HG03060 (cell line): ENCODE measurements at regions not wholly inside any gene's neighbourhood (a gene's known extent, or its start where the extent isn't known, plus 50 kb on each side); places are given as distances from the start of the nearest gene placed in this dataset.
"Not testable (repeated sequence)": the region's sequence is repeated elsewhere in the genome, so short reads cannot be mapped to it uniquely, and the experiment has no call there.

ENCODE experiments used
- ATAC-seq: cut with Tn5 transposase; IDR thresholded peaks from one replicate; pipeline ENCODE4 v1.9.1; 2021; ENCODE audit warnings: low read depth, moderate number of reproducible peaks; ENCODE audit not compliant: unreplicated experiment

DNA sequence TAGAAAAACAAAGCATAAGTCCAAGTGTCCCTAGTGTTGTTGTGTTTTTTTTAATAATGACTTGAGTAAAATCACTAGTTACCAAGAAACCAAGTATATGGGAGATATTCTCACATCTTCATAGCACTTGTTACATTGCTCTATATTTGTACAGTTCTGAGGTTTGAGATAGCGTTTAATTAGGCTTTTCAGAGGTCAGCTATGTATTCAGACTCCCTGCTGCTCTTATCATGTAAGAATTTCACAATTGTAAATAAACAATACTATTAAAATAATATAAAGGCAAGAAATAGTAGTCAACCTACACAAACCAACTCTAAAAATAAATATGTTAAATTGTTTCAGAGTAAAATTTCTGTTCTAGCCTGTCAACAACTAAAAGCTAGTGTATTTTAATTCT is 761.9 kb upstream of the FAM174A start:
- ATAC-seq = no peak

DNA sequence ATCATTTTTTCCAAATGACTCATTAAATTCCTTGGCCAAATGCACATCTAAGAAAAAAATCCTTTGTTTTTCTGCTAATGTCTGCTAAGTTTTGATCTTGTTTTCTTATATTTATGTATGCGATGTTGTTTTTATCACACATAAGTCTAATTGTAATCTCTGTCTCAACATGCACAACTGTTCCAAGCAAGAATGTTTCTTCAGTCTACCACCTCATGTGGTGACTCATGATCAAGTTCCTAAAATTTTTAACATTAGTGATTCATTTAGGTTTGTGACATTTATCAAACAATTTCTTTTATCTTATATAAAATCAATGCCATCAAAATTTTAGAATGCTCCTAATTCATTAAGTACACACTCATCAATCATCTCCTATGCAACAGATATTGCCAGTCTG is 763.9 kb upstream of the FAM174A start:
- ATAC-seq = no peak

DNA sequence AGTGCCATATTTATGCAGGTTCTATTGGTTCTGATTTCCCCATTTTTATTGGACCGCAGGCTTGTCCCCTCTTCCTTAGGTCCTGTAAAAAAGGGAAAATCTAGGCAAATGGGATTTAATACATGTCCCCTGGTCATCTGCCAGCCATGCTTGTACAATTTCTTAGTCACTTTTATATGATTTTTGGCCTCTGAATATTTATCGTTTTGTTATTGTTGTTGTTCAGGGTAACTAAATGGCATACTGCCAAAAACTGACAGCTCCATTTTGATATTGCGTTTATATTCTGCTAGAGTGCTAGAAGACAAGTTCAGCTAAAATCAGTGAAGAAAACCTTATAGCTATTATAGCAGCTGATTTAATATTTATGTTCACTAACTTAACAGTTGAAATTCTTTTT is 770.2 kb upstream of the FAM174A start:
- ATAC-seq = no peak

DNA sequence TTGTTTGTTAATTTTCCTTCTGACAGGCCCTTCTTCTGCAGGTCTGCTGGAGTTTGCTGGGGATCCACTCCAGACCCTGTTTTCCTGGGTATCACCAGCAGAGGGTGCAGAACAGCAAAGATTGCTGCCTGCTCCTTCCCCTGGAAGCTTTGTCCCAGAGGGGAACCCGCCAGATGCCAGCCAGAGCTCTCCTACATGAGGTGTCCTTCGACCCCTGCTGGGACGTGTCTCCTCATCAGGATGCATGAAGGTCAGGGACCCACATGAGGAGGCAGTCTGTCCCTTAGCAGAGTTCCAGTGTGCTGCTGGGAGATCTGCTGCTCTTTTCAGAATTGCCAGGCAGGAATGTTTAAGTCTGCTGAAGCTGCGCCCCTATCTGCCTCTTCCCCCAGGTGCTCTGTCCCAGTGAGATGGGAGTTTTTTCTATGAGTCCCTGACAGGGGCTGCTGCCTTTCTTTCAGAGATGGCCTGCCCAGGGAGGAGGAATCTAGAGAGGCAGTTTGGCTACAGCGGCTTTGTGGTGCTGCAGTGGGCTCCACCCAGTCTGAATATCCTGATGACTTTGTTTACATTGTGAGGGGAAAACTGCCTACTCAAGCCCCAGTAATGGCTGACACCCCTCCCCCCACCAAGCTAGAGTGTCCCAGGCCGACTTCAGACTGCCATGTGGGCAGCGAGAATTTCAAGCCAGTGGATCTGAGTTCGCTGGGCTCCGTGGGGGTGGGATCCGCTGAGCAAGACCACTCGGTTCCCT is 772.0 kb upstream of the FAM174A start:
- ATAC-seq = no peak

DNA sequence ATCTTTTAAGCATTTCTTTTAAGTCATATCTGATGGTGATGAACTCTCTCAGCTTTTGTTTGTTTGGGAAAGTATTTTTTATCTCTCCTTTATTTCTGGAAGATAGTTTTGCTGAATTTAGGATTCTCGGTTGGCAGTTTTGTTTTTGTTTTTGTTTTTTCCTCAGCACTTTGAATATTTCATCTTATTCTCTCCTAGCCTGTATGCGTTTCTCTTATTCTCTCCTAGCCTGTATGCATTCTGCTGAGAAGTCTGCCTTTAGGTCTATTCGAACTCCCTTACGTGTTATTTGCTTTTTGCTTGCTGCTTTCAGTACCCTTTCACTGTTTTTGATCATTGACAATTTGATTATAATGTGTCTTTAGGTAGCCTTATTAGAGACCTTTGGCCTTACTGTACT is 787.8 kb upstream of the FAM174A start:
- no peak for ATAC-seq

DNA sequence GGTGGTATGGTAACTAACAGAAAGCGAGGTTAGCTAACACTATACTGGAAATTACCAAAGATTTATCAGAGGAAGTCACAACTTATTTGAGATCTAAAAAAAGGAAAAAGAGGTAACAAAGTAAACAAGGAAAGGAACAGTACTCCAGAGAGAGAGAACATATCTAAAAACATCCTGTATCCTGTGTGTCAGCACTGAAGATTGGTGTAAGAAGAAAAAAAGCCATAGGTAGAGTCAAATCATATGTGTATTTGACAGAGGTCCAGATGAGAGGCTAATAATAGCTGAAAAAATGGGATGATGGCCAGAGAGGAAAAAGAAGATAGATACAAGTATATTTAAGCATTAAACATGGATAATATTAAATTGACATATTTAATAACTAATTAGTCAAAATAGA is 802.0 kb upstream of the FAM174A start:
- ATAC-seq = not testable (repeated sequence)

DNA sequence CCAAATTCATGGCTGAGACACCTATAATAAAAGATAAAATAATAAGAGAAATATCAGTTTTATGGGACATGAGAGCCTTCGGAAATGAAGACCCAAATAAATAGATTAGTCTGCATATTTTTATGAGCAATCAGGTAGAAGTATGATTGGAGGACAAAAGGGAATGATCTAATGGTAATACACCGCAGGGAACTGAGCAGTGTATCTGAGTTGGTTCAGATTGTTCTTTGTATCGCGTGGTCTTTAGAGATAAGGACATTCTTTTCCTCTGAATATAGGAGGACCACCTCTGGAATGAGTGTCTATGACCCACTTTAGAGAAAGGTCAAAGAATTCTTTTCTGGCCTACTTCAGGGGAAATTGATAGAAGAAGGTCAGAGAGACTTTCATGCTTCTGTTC is 801.8 kb upstream of the CHD1 start:
- not testable (repeated sequence) for ATAC-seq

DNA sequence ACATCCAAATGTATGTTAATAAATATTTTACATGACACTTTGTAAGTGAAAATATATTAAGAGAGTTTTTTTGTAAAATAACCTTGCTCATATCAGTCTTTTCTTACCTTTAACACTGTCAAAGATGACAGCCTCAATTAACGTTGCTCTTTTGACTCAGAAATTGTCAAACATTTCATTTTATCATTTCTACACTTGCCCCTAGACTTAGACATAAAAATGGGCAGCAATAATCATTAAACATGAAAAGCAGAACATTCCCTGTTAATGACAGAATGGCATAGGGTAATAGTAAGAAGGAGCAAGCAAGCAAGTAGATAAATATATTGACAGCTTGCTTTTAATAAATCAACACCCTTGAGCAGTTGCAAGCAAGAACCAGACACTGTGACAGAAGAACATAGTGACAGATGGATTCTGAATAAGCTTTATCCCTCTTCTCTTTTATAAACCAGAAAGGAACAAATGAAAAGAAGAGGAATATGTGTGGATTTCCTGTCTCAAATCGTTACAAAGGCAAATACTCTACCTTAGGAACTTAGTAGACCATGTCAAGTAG is 796.0 kb upstream of the CHD1 start:
- ATAC-seq = no peak

DNA sequence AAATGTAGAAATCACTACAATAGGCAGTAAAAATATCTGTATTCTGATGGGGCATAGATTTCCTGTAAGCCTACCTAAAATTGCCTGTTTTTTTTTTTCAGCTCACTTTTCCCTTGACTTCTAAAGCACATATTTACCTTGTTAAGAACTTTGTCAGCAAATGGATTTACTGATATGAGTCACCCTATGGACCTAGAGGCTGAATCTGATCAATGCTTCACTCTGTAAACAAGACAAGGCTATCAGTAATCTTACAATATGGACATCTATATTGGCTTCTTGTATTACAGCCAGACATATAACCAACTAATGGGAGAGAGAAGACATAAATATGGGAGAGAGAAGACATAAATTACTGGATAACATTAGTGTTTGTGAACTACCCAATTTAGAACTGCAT is 792.7 kb upstream of the CHD1 start:
- no peak for ATAC-seq

DNA sequence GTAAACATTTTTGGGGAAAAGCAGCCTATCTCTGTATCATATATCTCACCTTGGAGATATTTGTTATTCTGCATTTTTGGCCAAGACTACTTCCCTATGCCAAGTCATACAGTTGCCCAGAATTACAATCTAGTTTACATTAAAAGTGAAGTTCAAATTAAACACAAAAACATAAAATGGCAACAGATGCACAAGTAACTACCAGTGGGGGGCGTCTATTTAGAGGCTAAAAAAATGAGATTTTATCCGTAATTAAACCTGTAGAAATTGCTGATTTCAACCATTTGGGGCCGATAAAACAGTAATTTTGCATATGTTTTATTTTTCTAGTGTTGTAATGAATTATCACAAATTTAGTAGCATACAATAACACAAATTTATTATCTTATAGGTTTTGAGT is 787.1 kb upstream of the CHD1 start:
- no peak for ATAC-seq

DNA sequence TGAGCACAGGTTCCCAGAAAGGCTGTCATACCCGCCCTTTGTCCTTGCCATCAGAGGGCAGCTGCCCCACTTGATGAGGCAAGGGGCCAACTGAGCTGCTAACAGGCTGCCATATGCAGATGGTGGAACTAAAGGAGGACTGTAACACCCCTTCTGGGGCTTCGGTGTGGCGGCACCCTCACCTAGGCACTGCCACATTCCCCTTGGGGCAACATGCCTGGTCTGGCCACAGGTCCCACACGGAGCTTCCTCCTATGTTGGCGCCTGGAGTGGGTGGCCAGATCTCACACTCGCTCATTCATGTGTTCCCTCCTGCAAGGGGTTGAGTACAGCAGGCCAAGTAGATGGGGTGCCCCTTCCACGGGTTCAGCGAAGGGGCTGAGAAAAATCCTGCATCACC is 777.4 kb upstream of the CHD1 start:
- no peak for ATAC-seq

DNA sequence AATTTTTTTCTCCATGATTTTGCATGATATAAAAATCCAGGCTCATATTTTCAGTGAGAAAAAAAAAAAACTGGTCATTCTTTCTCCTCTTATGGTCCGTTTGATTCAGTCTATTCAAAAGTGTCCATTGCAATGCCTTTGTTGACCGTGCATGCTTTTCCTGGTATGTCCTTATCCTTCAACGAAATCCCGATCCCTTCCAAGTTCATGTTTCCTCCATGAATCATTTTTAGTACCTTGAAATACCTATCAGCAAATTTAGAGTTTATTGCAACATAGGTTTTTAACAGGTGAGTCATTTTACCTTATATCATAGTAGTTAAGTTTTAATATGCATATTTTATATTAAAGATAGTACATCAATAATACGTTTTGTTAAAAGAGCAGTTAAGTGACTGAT is 773.8 kb upstream of the CHD1 start:
- ATAC-seq = no peak

DNA sequence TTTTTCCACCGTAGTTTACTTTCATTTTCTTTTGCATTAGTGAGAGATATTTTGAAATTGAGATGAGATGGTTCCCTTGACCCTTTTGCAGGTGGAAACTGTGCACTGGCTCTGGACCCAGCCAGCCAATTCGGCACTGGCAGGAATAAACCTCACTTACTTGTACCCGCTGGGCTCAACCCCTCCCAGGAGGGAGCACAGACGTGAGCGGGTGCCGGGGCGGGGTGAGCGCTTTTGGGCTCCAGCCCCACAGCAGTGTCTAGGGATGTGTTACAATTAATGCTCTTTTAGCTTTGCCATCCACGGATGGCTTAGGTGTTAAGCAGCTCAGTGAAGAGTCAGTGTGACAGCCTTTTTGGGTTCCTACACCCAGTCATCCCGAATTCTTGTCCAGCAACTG is 766.1 kb upstream of the CHD1 start:
- ATAC-seq = no peak

DNA sequence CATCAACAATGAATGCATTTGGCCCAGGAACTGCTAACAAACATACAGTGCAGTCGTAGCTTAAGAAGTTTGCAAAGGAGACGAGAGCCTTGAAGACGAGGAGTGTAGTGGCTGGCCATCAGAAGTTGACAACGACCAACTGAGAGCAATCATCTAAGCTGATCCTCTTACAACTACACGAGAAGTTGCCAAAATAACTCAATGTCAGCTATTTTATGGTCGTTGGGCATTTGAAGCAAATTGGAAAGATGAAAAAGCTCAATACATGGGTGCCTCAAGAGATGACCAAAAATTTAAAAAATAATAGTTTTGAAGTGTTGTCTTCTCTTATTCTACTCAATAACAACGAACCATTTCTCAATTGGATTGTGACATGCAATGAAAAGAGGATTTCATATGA is 757.7 kb upstream of the CHD1 start:
- no peak for ATAC-seq

DNA sequence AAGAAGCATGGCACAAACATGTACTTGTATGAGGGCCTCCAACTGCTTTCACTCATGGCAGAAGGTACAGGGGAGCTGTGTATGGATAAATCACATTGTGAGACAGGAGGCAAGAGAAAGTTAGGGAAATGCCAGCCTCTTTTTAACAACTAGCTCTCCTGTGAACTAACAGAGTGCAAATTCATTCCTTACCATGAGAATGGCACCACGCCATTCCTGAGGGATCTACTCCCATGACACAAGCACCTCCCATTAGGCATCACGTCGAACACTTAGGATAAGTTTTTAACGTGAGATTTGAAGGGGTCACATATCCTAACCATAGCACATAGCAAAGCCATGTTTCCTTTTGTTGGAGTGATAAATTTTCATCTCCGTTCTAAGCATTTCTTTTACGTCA is 747.2 kb upstream of the CHD1 start:
- no peak for ATAC-seq

DNA sequence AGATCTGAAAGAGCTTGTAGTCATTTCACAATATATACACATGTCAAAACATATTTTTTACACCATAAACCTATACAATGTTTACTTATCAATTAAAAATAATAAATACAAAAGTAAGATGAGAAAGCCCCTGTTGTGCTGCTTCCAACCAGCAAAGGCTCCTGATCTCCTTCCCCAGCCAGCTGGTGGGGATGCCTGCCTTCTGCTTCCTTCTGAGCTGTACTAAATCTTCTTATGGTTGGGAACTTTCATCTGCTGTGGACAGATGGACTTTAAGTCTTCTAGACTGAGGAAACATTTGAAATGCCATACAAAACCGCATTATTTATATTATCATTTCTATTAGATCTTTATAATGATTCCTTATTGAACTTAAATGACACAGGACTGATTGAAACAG is 745.3 kb upstream of the CHD1 start:
- no peak for ATAC-seq

DNA sequence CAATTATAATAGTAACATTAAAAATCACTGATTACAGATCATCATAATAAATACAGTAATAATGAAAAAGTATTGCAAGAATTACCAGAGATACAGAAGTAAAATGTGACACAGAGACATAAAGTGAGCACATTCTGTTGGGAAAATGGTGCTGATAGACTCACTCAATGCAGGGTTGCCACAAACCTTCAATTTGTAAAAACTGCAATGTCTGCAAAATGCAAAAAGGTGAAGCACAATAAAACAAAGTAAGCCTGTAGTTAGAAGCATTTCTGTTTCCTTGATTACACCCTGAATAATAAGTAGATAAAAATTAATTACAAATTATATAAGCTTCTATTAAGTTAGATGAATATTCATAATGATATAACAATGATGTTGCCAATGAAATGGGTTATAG is 736.2 kb upstream of the CHD1 start:
- no peak for ATAC-seq

DNA sequence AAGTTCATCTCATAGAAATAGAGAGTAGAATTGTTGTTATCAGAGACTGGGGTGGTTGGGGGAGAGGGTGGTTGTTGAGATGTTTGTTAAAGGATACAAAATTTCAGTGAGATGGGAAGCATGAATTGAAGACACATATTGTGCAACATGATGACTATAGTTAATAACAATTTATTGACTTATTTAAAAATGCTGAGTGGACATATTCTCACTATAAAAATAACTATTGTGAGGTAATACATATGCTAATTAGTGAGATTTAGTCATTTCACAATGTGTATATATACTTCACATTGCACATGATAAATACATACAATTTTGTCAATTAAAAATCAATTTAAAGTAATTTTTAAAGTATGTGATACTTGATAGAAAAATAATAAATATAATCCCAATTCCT is 722.5 kb upstream of the CHD1 start:
- no peak for ATAC-seq

DNA sequence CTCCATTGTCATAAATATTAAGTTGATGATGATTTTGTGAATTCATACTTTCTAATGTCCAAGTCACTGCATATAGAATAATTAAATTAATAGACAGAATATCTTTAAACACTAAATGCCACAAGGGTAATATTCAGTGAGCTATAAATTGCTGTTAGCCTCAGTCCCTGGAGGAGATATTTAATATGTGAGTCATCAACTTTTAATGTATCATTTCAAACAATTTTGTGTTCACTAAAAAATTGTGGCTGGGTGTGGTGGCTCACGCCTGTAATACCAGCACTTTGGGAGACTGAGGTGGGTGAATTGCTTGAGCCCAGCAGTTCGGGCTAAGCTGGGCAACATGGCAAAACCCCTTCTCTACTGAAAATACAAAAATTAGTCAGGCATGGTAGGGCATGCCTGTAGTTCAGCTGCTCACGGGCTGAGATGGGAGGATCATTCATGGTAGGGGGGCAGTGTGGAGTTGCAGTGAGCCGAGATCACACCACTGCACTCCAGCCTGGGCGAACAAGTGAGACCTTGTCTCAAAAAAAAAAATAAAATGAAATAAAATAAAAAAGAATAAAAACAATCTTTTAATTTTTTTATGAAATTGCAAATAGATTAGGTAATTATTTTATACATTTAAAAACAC is 717.3 kb upstream of the CHD1 start:
- ATAC-seq = no peak

DNA sequence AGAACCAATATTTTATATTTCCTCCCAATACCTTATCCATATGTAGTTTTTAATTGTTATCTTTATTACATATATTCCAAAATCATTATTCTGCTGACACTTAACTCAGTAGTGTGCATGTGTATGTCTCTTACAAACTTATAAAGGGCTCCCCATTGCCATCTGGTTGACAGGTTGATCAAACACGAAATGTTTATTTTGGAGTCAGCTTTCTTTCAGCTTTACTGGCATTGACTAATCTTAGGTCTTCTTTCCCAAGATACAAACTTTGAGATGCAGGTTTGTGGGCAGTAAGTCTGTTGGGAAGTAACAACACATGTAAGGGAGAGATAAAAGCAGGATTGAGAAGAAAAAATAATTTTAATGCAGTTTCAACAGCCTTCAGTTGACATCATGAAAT is 716.0 kb upstream of the CHD1 start:
- no peak for ATAC-seq

DNA sequence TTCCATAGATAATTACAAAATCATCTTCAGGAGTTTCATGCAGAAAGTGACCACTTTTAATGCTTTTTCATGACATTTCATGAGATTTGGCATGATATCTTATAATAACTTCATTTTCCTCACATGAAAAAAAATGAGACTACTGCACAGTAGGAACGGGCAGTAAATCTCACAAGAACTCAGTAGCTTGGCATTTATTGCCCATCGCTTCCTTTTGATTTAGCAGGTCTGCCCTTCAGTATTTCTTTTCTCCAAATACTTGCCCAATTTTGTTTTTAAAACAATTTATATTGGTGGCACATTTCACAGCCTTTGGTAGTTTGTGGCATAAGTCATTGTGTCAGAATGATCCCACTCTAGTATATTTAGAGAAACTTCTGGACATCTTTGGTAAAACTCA is 711.8 kb upstream of the CHD1 start:
- ATAC-seq = no peak

DNA sequence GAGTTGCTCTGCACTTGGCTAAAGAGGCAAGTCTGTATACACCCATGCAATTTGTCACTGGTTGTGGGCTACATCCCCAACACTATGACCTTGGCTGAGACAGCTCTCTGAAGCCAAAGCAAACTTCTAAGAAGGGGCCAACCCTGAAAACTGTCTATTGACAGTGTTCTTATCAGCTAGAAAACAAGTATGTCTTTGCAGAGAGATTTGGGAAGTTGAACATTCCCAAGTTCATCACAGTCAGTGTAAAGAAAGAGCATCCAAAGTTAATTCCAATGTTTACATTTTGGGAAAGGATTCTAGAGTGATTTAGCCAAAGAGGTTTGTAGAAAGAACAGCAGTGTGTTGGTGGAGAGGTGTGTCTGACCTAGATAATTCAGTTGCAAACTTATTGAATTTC is 711.1 kb upstream of the CHD1 start:
- no peak for ATAC-seq
